Spinal cord (tissue), 9 donors: ENCODE measurements at regions not wholly inside any gene's neighbourhood (a gene's known extent, or its start where the extent isn't known, plus 50 kb on each side); places are given as distances from the start of the nearest gene placed in this dataset.
"Not testable (repeated sequence)": the region's sequence is repeated elsewhere in the genome, so short reads cannot be mapped to it uniquely, and the experiment has no call there.

ENCODE experiments used
- DNase-seq, 6 donors: peaks; one replicate each; pipeline versions ENCODE4 v3.0.0 to v3.0.0-alpha.2; 2013 to 2015; ENCODE audit warnings: low spot score in 6 of 6, low read depth in 4 of 6
- H3K27ac ChIP-seq: one replicate; pipeline ENCODE4 v1.5.1; 2013; ENCODE audit warnings: low read depth, low read length, control low read depth
- H3K27me3 ChIP-seq: one replicate; pipeline ENCODE4 v1.6.1; 2013; ENCODE audit warnings: low read length; ENCODE audit not compliant: control insufficient read depth, insufficient read depth
- H3K36me3 ChIP-seq: one replicate; pipeline ENCODE4 v1.6.1; 2013; ENCODE audit warnings: low read length; ENCODE audit not compliant: control insufficient read depth, insufficient read depth
- H3K4me1 ChIP-seq: one replicate; pipeline ENCODE4 v1.6.1; 2013; ENCODE audit warnings: low read length; ENCODE audit not compliant: control insufficient read depth, insufficient read depth
- H3K4me3 ChIP-seq: one replicate; pipeline ENCODE4 v1.5.1; 2013; ENCODE audit warnings: low read depth, low read length, control low read depth
- H3K9me3 ChIP-seq: one replicate; pipeline ENCODE4 v1.6.1; 2013; ENCODE audit warnings: low read length; ENCODE audit not compliant: control insufficient read depth, insufficient read depth
- WGBS: methylation state at CpG from one replicate; pipeline ENCODE4 v1.1.5; 2013; ENCODE audit warnings: missing lambda C conversion rate; ENCODE audit not compliant: insufficient coverage; 5-methylcytosine and 5-hydroxymethylcytosine counted together
- donor health status: healthy.

GRCh38 chr4:126546197-126546596, 1086.6 kb upstream of the INTU start:
- H3K27me3 ChIP-seq, H3K9me3 ChIP-seq, DNase-seq, H3K4me3 ChIP-seq, H3K27ac ChIP-seq, H3K36me3 ChIP-seq, H3K4me1 ChIP-seq: not testable (repeated sequence)
- 93% methylated on average over 8 of the region's 10 CpGs for WGBS

- DNase-seq = no peak
- Histone ChIP-seq H3K36me3 (no peaks in the 10 kb centered on the region), H3K4me3 (no peak overlapping the region), H3K4me1 (no peaks in the 10 kb centered on the region), H3K9me3 (no peaks in the 10 kb centered on the region), H3K27me3 (no peaks in the 10 kb centered on the region), H3K27ac (no peak overlapping the region)
Measured at GRCh38 chr4:126547352-126547751, 1085.4 kb upstream of the INTU start.

DNA sequence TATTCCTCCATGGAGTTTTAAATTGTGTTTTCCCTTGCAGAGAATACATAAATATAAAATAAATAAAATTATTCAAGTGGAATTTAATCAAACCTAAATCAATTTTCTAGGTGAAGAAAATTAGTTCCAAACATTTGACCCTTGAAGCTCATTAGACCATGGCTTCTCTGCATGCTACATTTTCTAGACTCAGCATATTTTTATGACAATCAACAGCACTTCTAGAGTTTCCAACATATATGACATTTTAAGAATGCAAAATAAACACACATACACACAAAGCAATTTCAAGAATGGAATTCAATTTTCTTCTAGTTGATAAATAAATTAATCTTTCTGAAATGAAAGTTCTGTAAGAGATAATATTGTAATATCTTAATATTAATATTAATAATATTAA, 1083.9 kb upstream of the INTU start:
- Histone ChIP-seq H3K4me3 (no peak overlapping the region), H3K4me1 (no peaks in the 10 kb centered on the region), H3K9me3 (no peaks in the 10 kb centered on the region), H3K27ac (no peak overlapping the region), H3K36me3 (no peaks in the 10 kb centered on the region), H3K27me3 (no peaks in the 10 kb centered on the region)
- DNase-seq = no peak

DNA sequence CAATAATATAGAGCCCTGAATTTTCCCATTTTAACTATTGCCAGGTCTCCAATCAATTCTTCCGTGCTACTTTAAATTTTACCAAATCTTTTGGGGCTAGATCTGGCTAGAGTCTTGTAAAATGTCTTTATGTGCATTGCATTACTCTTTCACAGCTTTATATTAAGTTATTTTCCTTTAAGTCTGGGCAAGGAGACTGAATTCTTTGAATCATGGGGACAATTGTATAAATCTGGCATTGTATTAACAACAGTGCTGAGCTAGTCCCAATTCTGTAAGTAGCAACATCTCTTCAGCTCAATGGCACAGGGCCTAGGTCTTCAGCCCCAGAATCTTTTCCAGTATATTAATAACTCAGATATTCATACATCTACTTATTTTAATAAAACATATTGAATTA, 1080.4 kb upstream of the INTU start:
- no peaks in the 10 kb centered on the region for H3K36me3 ChIP-seq
- no peaks in the 10 kb centered on the region for H3K4me1 ChIP-seq
- no peaks in the 10 kb centered on the region for H3K9me3 ChIP-seq
- no CpG with 5 or more reads among the region's 1 CpG for WGBS
- no peak overlapping the region for H3K4me3 ChIP-seq
- H3K27me3 ChIP-seq = no peaks in the 10 kb centered on the region
- no peak overlapping the region for H3K27ac ChIP-seq
- DNase-seq = no peak

GRCh38 chr4:126553248-126553647, 1079.5 kb upstream of the INTU start:
- Histone ChIP-seq H3K9me3 (no peaks in the 10 kb centered on the region), H3K4me3 (no peak overlapping the region), H3K27me3 (no peaks in the 10 kb centered on the region), H3K4me1 (no peaks in the 10 kb centered on the region), H3K27ac (no peak overlapping the region), H3K36me3 (no peaks in the 10 kb centered on the region)
- WGBS = 83% methylated on average over 1 of the region's 2 CpGs
- no peak for DNase-seq

DNA sequence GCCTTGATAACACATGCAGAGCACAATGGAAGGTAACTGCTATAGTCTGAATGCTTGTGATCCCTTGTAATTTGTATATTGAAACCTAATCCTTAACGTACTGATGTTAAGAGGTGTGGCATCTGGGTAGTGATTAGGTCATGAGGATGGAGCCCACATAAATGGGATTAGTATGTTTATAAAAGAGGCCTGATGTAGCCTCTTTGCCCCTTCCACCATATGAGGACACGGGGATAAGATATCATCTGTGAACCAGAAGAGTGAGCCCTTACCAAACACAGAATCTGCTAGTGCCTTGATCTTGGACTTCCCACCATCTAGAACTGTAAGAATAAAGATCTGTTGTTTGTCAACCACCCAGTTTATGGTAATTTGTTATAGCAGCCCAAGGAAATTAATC, 1074.2 kb upstream of the INTU start:
- no CpG with 5 or more reads among the region's 2 CpGs for WGBS
- no peak for DNase-seq
- Histone ChIP-seq H3K27me3 (no peaks in the 10 kb centered on the region), H3K27ac (no peak overlapping the region), H3K4me1 (no peaks in the 10 kb centered on the region), H3K4me3 (no peak overlapping the region), H3K9me3 (no peaks in the 10 kb centered on the region), H3K36me3 (no peaks in the 10 kb centered on the region)

GRCh38 chr4:126559961-126560360, 1072.8 kb upstream of the INTU start:
- DNase-seq = no peak
- WGBS = 30% methylated on average over 2 of the region's 2 CpGs

DNA sequence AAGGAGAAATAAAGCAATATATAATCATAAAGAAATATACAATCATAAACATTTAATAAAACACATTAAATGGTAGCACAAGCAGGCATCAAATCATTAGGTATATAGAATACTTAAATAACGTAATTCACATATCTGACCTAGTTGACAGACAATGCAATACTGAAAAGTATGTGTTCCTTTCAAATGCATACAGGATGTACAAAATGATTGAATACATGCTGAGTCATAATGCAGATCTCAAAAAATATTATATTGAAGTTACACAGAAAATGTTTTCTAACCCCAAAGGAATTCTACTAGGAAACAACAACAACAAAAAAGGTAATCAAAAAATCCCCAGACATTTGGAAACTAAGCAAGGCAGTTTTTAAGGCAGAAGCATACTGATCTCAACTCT, 1072.0 kb upstream of the INTU start:
- H3K27me3 ChIP-seq = no peaks in the 10 kb centered on the region
- no peaks in the 10 kb centered on the region for H3K9me3 ChIP-seq
- WGBS = no CpG with 5 or more reads among the region's 1 CpG
- no peak overlapping the region for H3K27ac ChIP-seq
- no peak for DNase-seq
- no peaks in the 10 kb centered on the region for H3K36me3 ChIP-seq
- no peak overlapping the region for H3K4me3 ChIP-seq
- H3K4me1 ChIP-seq = no peaks in the 10 kb centered on the region

More at GRCh38 chr4:126559961-126560360, 1072.8 kb upstream of the INTU start:
- Histone ChIP-seq H3K9me3 (no peaks in the 10 kb centered on the region), H3K36me3 (no peaks in the 10 kb centered on the region), H3K4me3 (no peak overlapping the region), H3K4me1 (no peaks in the 10 kb centered on the region), H3K27me3 (no peaks in the 10 kb centered on the region), H3K27ac (no peak overlapping the region)

GRCh38 chr4:126563389-126563788, 1069.4 kb upstream of the INTU start:
- WGBS = 100% methylated on average over 3 of the region's 11 CpGs
- H3K4me3 ChIP-seq = no peak overlapping the region

DNA sequence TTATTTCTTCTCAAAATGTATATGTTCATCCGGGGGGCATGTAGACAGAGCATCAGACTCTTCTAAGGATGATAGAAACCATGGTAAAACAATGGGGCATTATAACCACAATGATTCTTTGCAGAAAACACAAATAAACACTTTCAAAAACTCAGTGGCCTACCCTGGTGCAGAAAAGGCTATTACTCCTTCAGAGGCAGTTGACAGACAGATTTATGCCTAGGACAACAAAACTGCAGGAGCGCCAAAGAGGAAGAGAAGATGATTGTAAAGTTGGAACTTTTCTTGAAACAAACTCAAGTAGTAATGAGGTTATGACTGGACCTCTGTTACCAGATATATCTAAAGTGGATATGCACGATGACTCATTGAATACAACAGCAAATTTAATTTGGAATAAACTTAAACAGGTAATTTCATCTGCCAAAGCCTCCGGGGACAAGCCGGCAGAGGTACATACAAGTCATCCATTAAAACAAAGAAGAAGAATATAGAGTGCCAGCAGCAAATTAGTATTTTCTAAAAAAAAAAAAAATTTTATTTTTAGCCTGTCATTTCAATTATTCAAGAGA, 1068.4 kb upstream of the INTU start:
- no peak for DNase-seq
- Histone ChIP-seq H3K9me3 (no peaks in the 10 kb centered on the region), H3K27me3 (no peaks in the 10 kb centered on the region), H3K4me3 (no peak overlapping the region), H3K4me1 (no peaks in the 10 kb centered on the region), H3K36me3 (no peaks in the 10 kb centered on the region), H3K27ac (no peak overlapping the region)
- 38% methylated on average over 1 of the region's 5 CpGs for whole genome bisulfite sequencing

More at GRCh38 chr4:126563389-126563788, 1069.4 kb upstream of the INTU start:
- Histone ChIP-seq H3K4me1 (no peaks in the 10 kb centered on the region), H3K27ac (no peak overlapping the region), H3K9me3 (no peaks in the 10 kb centered on the region), H3K27me3 (no peaks in the 10 kb centered on the region), H3K36me3 (no peaks in the 10 kb centered on the region)
- no peak for DNase-seq
